GM12872 (cell line): ENCODE measurements at regions not wholly inside any gene's neighbourhood (a gene's known extent, or its start where the extent isn't known, plus 50 kb on each side); places are given as distances from the start of the nearest gene placed in this dataset.

Experiments
- TF ChIP-seq, protein P1 (sequence below): IDR thresholded peaks from 3 replicates; pipeline ENCODE4 v1.5.1; 2011; ENCODE audit warnings: low read depth, mild to moderate bottlenecking, low read length, moderate library complexity; ENCODE audit not compliant: insufficient read depth

DNA sequence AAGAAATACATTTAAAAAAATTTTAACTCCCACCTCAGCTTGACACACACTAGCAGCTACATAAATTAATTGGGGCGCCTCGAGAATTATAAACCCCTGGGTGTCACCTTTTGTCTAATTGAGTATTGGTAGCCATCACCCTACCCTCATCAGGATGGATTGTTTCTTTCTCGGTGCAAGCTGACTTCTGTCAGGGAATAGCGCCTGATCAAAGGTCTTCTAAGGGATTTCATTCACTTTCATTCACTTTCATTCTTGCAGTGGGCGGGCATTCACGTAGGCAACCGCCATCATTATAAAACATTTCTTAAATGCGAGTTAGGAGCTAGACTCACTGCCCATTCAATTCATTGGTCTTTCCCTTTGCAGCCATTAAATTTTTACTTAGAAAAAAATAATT lies 239.2 kb upstream of the SASH1 start:
- TF ChIP-seq, protein P1, sequence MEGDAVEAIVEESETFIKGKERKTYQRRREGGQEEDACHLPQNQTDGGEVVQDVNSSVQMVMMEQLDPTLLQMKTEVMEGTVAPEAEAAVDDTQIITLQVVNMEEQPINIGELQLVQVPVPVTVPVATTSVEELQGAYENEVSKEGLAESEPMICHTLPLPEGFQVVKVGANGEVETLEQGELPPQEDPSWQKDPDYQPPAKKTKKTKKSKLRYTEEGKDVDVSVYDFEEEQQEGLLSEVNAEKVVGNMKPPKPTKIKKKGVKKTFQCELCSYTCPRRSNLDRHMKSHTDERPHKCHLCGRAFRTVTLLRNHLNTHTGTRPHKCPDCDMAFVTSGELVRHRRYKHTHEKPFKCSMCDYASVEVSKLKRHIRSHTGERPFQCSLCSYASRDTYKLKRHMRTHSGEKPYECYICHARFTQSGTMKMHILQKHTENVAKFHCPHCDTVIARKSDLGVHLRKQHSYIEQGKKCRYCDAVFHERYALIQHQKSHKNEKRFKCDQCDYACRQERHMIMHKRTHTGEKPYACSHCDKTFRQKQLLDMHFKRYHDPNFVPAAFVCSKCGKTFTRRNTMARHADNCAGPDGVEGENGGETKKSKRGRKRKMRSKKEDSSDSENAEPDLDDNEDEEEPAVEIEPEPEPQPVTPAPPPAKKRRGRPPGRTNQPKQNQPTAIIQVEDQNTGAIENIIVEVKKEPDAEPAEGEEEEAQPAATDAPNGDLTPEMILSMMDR: no peak

DNA sequence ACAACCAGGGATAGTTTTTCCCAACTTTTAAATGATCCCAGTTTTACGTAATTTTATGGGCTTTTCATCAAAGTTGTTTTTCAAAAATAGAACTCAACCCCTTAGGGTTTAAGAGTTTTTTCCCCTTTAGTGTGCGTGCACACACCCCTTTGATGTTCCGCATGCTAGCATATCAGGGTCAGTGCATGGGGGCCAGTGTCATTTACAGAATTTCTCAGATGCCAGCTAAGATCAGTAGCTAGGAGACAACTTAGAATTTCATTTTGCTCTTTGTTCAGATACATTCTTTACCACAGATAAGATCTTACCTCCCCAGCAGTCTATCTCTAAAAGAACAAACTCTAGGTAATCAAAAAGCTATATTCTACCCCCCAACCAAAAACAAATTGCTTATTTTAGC lies 238.5 kb upstream of the SASH1 start:
- TF ChIP-seq, protein P1: no peak

GRCh38 chr6:148105695-148106094 lies 236.9 kb upstream of the SASH1 start:
- TF ChIP-seq, protein P1: no peak

GRCh38 chr6:148107911-148108310 lies 234.7 kb upstream of the SASH1 start:
- TF ChIP-seq, protein P1: no peak

GRCh38 chr6:148109732-148110131 lies 232.9 kb upstream of the SASH1 start:
- TF ChIP-seq, protein P1: no peak

DNA sequence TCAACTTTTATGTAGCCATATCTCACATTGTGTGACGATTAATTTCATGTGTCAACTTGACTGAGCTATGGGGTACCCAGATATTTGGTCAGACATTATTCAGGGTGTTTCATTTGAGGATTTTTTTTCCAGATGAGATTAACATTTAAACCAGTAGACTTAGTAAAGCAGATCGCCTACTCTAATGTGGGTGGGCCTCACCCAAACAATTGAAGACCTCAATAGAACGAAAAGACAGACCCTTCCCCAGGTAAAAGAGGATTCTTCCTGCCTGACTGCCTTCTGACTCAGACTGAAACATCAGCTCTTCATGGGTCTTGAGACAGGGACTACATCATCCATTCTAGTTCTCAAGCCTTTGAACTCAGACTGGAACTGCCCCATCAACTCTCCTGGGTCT lies 231.7 kb upstream of the SASH1 start:
- TF ChIP-seq, protein P1: no peak

- TF ChIP-seq, protein P1: no peak
Measured at GRCh38 chr6:148112851-148113319, 229.8 kb upstream of the SASH1 start.

DNA sequence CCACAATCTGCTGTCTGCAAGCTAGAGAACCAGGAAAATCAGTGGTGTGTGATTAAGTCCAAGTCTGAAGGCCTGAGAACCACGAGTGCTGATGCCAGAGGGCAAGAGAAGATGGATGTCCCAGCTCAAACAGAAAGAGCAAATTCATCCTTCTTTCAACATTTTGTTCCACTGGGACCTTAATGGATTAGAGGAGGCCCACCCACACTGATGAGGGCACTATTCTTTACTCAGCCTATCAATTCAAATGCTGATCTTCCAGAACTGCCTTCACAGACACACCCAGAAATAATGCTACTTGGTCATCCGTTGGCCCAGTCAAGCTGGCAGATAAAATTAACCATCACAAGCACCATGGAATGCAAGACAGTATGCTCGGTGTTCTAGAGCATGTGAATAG lies 226.6 kb upstream of the SASH1 start:
- TF ChIP-seq, protein P1: no peak
